Fibroblast of lung (primary cell): ENCODE measurements at regions not wholly inside any gene's neighbourhood (a gene's known extent, or its start where the extent isn't known, plus 50 kb on each side); places are given as distances from the start of the nearest gene placed in this dataset.

Experiments
- DNase-seq, 2 donors: peaks; one replicate each; pipeline versions ENCODE4 v3.0.0 to v3.0.0-alpha.2; 2010; ENCODE audit warnings: low read depth in 2 of 2
- H2AFZ ChIP-seq: 2 replicates; pipeline ENCODE4 v1.5.1; 2012; ENCODE audit warnings: low read length, control low read depth, inconsistent platforms
- H3K27ac ChIP-seq: 2 replicates; pipeline ENCODE4 v1.5.1; 2011; ENCODE audit warnings: low read length, control low read depth; ENCODE audit not compliant: insufficient read depth
- H3K27me3 ChIP-seq: 2 replicates; pipeline ENCODE4 v1.5.1; 2011; ENCODE audit warnings: mild to moderate bottlenecking, low read length; ENCODE audit not compliant: control insufficient read depth, insufficient read depth
- H3K36me3 ChIP-seq: 2 replicates; pipeline ENCODE4 v1.5.1; 2011; ENCODE audit warnings: low read length; ENCODE audit not compliant: control insufficient read depth, insufficient read depth
- H3K4me1 ChIP-seq: 2 replicates; pipeline ENCODE4 v1.5.1; 2011; ENCODE audit warnings: low read length; ENCODE audit not compliant: control insufficient read depth, insufficient read depth; ENCODE audit errors: extremely low read depth
- H3K4me2 ChIP-seq: 2 replicates; pipeline ENCODE4 v1.5.1; 2011; ENCODE audit warnings: low read length, control low read depth; ENCODE audit not compliant: insufficient read depth; ENCODE audit errors: extremely low read depth
- H3K4me3 ChIP-seq, 4 experiments: fragments of 200-600 bp in 1 of 4; sonication (generic) in 1 of 4; replicated peaks in 1 of 4; 2 replicates each; pipeline ENCODE4 v1.5.1; 2011 to 2016; ENCODE audit warnings: low read length in 4 of 4, low read depth in 3 of 4, mild to moderate bottlenecking in 3 of 4, control low read depth in 2 of 4, inconsistent platforms in 1 of 4, mixed read lengths in 1 of 4; ENCODE audit not compliant: insufficient read depth in 1 of 4; ENCODE audit errors: control extremely low read depth in 1 of 4
- H3K79me2 ChIP-seq: 2 replicates; pipeline ENCODE4 v1.5.1; 2012; ENCODE audit warnings: mild to moderate bottlenecking, low read length, inconsistent platforms; ENCODE audit not compliant: control insufficient read depth, insufficient read depth
- H3K9ac ChIP-seq: 2 replicates; pipeline ENCODE4 v1.5.1; 2011; ENCODE audit warnings: mild to moderate bottlenecking, low read length, control low read depth; ENCODE audit not compliant: insufficient read depth
- H3K9me3 ChIP-seq: 2 replicates; pipeline ENCODE4 v1.5.1; 2012; ENCODE audit warnings: low read depth, low read length; ENCODE audit not compliant: control insufficient read depth, insufficient read depth
- H4K20me1 ChIP-seq: 2 replicates; pipeline ENCODE4 v1.5.1; 2011; ENCODE audit warnings: low read length; ENCODE audit not compliant: control insufficient read depth, insufficient read depth; ENCODE audit errors: extremely low read depth
- EZH2 ChIP-seq: IDR thresholded peaks from 2 replicates; pipeline ENCODE4 v1.5.1; 2012; ENCODE audit warnings: low read length, control low read depth, mild to moderate bottlenecking; ENCODE audit errors: missing control alignments
- TF ChIP-seq, protein P1 (sequence below), 2 donors: IDR thresholded peaks in 1 of 2; conservative IDR thresholded peaks in 1 of 2; 1 replicate in 1 of 2; 2 replicates in 1 of 2; pipeline ENCODE4 v1.5.1; 2011 to 2012; ENCODE audit warnings: low read length in 2 of 2, control low read depth in 1 of 2, inconsistent platforms in 1 of 2, low read depth in 1 of 2, mild to moderate bottlenecking in 1 of 2

DNA sequence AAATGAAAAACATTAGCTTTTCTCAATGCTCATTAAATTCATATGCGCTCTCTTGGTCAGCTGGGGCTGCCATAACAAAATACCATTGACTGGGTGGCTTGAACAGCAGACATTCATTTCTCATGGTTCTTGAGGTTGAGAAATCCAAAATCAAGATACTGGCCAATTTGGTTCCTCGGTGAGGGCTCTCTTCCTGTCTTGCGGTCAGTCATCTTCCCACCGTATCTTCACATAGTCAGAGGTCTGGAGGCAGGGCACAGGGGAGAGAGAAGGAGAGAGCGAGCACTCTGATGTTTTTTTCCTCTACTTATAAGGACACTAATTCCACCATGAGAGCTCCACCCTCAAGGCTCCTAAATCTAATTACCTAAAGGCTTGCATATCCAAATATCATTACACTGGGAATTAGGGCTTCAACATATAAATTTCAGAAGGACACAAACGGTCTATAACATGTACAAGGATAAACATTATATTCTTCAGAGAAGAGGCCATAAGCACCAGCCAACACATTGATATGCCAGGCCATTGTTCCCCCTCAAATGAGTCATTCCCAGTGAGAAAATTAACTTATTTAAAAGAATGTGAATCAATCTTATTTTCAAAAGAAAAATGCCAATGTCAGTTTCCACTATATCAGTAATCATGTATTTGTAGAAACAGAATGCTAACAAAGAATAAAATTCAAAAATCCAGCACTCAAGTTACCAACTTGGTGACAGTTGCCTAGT, 152.2 kb downstream of the BTG1 start:
- H3K36me3 ChIP-seq: no peaks in the 10 kb centered on the region
- H4K20me1 ChIP-seq: no peaks in the 10 kb centered on the region
- no peaks in the 10 kb centered on the region for H3K4me1 ChIP-seq
- H3K27ac ChIP-seq: no peak overlapping the region
- no peak for DNase-seq
- no peak overlapping the region for H2AFZ ChIP-seq
- no peak overlapping the region for H3K4me3 ChIP-seq
- no peak overlapping the region for H3K4me2 ChIP-seq
- no peaks in the 10 kb centered on the region for H3K9me3 ChIP-seq
- H3K79me2 ChIP-seq: no peaks in the 10 kb centered on the region
- no peak overlapping the region for H3K9ac ChIP-seq
- no peaks in the 10 kb centered on the region for H3K27me3 ChIP-seq
- no peak for TF ChIP-seq EZH2
- TF ChIP-seq, protein P1, sequence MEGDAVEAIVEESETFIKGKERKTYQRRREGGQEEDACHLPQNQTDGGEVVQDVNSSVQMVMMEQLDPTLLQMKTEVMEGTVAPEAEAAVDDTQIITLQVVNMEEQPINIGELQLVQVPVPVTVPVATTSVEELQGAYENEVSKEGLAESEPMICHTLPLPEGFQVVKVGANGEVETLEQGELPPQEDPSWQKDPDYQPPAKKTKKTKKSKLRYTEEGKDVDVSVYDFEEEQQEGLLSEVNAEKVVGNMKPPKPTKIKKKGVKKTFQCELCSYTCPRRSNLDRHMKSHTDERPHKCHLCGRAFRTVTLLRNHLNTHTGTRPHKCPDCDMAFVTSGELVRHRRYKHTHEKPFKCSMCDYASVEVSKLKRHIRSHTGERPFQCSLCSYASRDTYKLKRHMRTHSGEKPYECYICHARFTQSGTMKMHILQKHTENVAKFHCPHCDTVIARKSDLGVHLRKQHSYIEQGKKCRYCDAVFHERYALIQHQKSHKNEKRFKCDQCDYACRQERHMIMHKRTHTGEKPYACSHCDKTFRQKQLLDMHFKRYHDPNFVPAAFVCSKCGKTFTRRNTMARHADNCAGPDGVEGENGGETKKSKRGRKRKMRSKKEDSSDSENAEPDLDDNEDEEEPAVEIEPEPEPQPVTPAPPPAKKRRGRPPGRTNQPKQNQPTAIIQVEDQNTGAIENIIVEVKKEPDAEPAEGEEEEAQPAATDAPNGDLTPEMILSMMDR (conservative IDR thresholded peaks at IDR 0.05 in 1 of 2, IDR thresholded peaks at IDR 0.05 in 1 of 2; ENCODE audit: low read depth in 1 of 2, low read length in 2 of 2): no peak

DNA sequence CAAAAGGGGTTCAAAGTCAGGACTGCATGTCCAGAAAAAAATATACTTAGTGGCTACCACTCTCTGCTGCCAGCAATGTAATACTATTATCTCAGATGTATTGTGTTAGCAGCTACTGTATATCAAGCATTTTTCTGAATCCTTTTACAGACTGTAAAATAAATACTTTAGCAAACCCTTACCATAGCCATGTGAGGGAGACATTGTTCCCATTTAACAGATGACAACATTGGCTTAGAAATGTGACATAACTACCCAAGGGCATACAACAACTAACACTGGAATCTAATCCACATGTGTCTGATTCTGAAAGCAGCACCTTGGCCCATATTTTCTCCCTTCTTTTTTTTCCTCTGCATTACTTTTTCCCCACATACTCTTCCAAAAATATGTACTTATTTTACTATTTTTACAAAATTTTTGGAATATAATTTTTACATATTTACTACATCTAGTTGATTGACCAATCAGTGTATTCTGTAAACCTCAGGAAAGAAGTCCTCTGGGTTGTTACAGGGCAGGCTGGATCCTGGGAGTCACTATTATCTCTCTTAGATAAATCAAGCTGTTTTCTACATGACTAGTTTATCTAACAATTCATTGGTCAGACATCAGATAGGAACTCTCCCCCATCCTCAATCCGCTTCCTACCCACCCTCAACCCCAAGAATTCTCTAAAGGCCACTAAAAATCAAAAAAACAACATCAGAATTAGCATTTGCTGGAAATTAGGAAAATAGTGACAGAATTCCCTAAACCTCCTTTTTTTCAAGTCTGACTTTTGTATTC, 154.1 kb downstream of the BTG1 start:
- H2AFZ ChIP-seq: no peak overlapping the region
- H3K4me2 ChIP-seq: no peak overlapping the region
- H4K20me1 ChIP-seq: no peaks in the 10 kb centered on the region
- H3K9me3 ChIP-seq: no peaks in the 10 kb centered on the region
- no peaks in the 10 kb centered on the region for H3K79me2 ChIP-seq
- peak in 1 of 2 donors; percentile 28 for DNase-seq
- no peak overlapping the region for H3K4me3 ChIP-seq
- no peaks in the 10 kb centered on the region for H3K4me1 ChIP-seq
- H3K36me3 ChIP-seq: no peaks in the 10 kb centered on the region
- H3K27me3 ChIP-seq: no peaks in the 10 kb centered on the region
- no peak for TF ChIP-seq EZH2
- TF ChIP-seq, protein P1 (conservative IDR thresholded peaks at IDR 0.05 in 1 of 2, IDR thresholded peaks at IDR 0.05 in 1 of 2; ENCODE audit: low read depth in 1 of 2, low read length in 2 of 2): no peak
- no peak overlapping the region for H3K27ac ChIP-seq
- H3K9ac ChIP-seq: no peak overlapping the region

DNA sequence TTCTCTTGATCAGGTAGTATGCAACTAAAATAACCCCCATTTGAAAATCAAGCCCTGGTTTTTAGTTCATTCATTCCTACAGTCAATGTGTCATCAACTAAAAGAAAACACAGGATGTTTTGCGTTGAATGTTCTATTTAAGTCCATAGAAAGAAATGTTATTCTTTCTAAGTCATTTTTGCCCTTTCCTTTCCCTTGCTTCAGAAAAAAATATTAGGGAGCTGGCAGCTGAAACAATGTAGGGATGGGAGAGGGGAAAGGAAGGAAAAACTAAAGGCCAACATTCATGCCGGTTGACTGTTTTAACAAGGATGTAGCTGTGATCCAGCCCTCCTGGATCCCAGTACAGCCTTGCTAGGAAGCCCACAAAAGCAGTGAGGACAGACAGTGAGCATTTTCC, 155.1 kb downstream of the BTG1 start:
- Histone ChIP-seq H4K20me1 (no peaks in the 10 kb centered on the region), H3K27ac (no peak overlapping the region), H3K4me2 (no peak overlapping the region), H3K9me3 (no peaks in the 10 kb centered on the region), H3K27me3 (no peaks in the 10 kb centered on the region), H3K4me3 (no peak overlapping the region), H2AFZ (no peak overlapping the region), H3K36me3 (no peaks in the 10 kb centered on the region), H3K79me2 (no peaks in the 10 kb centered on the region), H3K4me1 (no peaks in the 10 kb centered on the region), H3K9ac (no peak overlapping the region)
- DNase-seq: peak; percentile 29 to 65
- TF ChIP-seq EZH2: no peak
- TF ChIP-seq, protein P1 (conservative IDR thresholded peaks at IDR 0.05 in 1 of 2, IDR thresholded peaks at IDR 0.05 in 1 of 2; ENCODE audit: low read depth in 1 of 2, low read length in 2 of 2): no peak
